Neuronal stem cell (in vitro differentiated cells): ENCODE measurements at regions not wholly inside any gene's neighbourhood (a gene's known extent, or its start where the extent isn't known, plus 50 kb on each side); places are given as distances from the start of the nearest gene placed in this dataset.

Experiments
- DNase-seq: peaks from one replicate; pipeline ENCODE4 v3.0.0-alpha.2; 2013; ENCODE audit warnings: low spot score
- H2AFZ ChIP-seq: one replicate; pipeline ENCODE4 v1.6.1; 2013; ENCODE audit warnings: mild to moderate bottlenecking, low read length, inconsistent platforms
- H2AK5ac ChIP-seq: 2 replicates; pipeline ENCODE4 v1.6.1; 2013; ENCODE audit warnings: low read depth, mild to moderate bottlenecking, inconsistent platforms, low read length, moderate library complexity, mixed read lengths
- H2BK120ac ChIP-seq: 2 replicates; pipeline ENCODE4 v1.6.1; 2013; ENCODE audit warnings: low read depth, mild to moderate bottlenecking, inconsistent platforms, low read length, moderate library complexity, mixed read lengths
- H2BK12ac ChIP-seq: one replicate; pipeline ENCODE4 v1.6.1; 2013; ENCODE audit warnings: low read length, inconsistent platforms
- H2BK15ac ChIP-seq: 2 replicates; pipeline ENCODE4 v1.6.1; 2013; ENCODE audit warnings: mild to moderate bottlenecking, low read length, inconsistent platforms, mixed read lengths
- H2BK5ac ChIP-seq: one replicate; pipeline ENCODE4 v1.6.1; 2013; ENCODE audit warnings: inconsistent platforms, mild to moderate bottlenecking, low read length, moderate library complexity
- H3K14ac ChIP-seq: one replicate; pipeline ENCODE4 v1.6.1; 2013; ENCODE audit warnings: low read length, inconsistent platforms
- H3K18ac ChIP-seq: 2 replicates; pipeline ENCODE4 v1.6.1; 2013; ENCODE audit warnings: low read length, inconsistent platforms
- H3K23ac ChIP-seq: 2 replicates; pipeline ENCODE4 v1.6.1; 2013; ENCODE audit warnings: low read depth, mild to moderate bottlenecking, mixed read lengths, low read length, inconsistent platforms; ENCODE audit not compliant: poor library complexity
- H3K27ac ChIP-seq: replicated peaks from 3 replicates; pipeline ENCODE4 v1.5.1; 2013; ENCODE audit warnings: low read length, inconsistent platforms
- H3K27me3 ChIP-seq, 3 experiments: 2 replicates each; pipeline ENCODE4 v1.6.1; 2013; ENCODE audit warnings: low read length in 3 of 3, mild to moderate bottlenecking in 2 of 3, inconsistent platforms in 1 of 3, low read depth in 1 of 3, mixed read lengths in 1 of 3, moderate library complexity in 1 of 3; ENCODE audit not compliant: control insufficient read depth in 3 of 3, insufficient read depth in 3 of 3
- H3K36me3 ChIP-seq, 2 donors: replicated peaks in 1 of 2; 2 replicates each; pipeline ENCODE4 v1.6.1; 2013; ENCODE audit warnings: low read length in 2 of 2; ENCODE audit not compliant: control insufficient read depth in 2 of 2, insufficient read depth in 2 of 2
- H3K4ac ChIP-seq: 2 replicates; pipeline ENCODE4 v1.6.1; 2013; ENCODE audit warnings: inconsistent platforms, mild to moderate bottlenecking, low read length, moderate library complexity
- H3K4me1 ChIP-seq, 2 donors: 1 replicate in 1 of 2; 2 replicates in 1 of 2; pipeline ENCODE4 v1.6.1; 2013; ENCODE audit warnings: low read length in 2 of 2, low read depth in 1 of 2; ENCODE audit not compliant: control insufficient read depth in 2 of 2, insufficient read depth in 1 of 2
- H3K4me2 ChIP-seq: one replicate; pipeline ENCODE4 v1.6.1; 2013; ENCODE audit warnings: mild to moderate bottlenecking, low read length, inconsistent platforms; ENCODE audit not compliant: insufficient read depth, poor library complexity, severe bottlenecking
- H3K4me3 ChIP-seq, 2 donors: 2 replicates each; pipeline ENCODE4 v1.5.1; 2013; ENCODE audit warnings: low read length in 2 of 2, mild to moderate bottlenecking in 2 of 2, inconsistent platforms in 1 of 2, moderate library complexity in 1 of 2
- H3K79me1 ChIP-seq: one replicate; pipeline ENCODE4 v1.6.1; 2013; ENCODE audit warnings: low read depth, mild to moderate bottlenecking, inconsistent platforms, low read length, moderate library complexity
- H3K9ac ChIP-seq: one replicate; pipeline ENCODE4 v1.6.1; 2013; ENCODE audit warnings: mild to moderate bottlenecking, low read depth, low read length, inconsistent platforms; ENCODE audit not compliant: poor library complexity
- H3K9me3 ChIP-seq, 2 donors: replicated peaks in 1 of 2; 2 replicates each; pipeline versions ENCODE3 to v1.6.1; 2013; ENCODE audit warnings: low read length in 2 of 2, mild to moderate bottlenecking in 2 of 2, inconsistent platforms in 1 of 2, low read depth in 1 of 2, mixed read lengths in 1 of 2, moderate library complexity in 1 of 2; ENCODE audit not compliant: control insufficient read depth in 2 of 2, insufficient read depth in 1 of 2
- H4K8ac ChIP-seq: one replicate; pipeline ENCODE4 v1.6.1; 2013; ENCODE audit warnings: low read depth, mild to moderate bottlenecking, inconsistent platforms, low read length, moderate library complexity
- H4K91ac ChIP-seq: one replicate; pipeline ENCODE4 v1.6.1; 2013; ENCODE audit warnings: low read length, low read depth, mild to moderate bottlenecking, inconsistent platforms; ENCODE audit not compliant: poor library complexity
- WGBS, 2 donors: extraction: QIAGEN DNeasy Blood & Tissue Kit; methylation state at CpG; one replicate each; pipeline ENCODE4 v1.1.7; 2013; ENCODE audit warnings: missing lambda C conversion rate in 2 of 2, mixed read lengths in 1 of 2; ENCODE audit not compliant: insufficient read length in 2 of 2, insufficient replicate concordance in 1 of 2; ENCODE audit errors: extremely low coverage in 2 of 2; 5-methylcytosine and 5-hydroxymethylcytosine counted together

- no peaks in the 10 kb centered on the region for H3K36me3 ChIP-seq
- no peak overlapping the region for H3K27ac ChIP-seq
- no peak overlapping the region for H2BK5ac ChIP-seq
- DNase-seq, result no peak
- H2AK5ac ChIP-seq, result no peak overlapping the region
- WGBS, 2 donors, result no CpG with 5 or more reads among the region's 6 CpGs
- no peaks in the 10 kb centered on the region for H3K4me1 ChIP-seq
- no peak overlapping the region for H2BK15ac ChIP-seq
- no peak overlapping the region for H3K14ac ChIP-seq
- no peaks in the 10 kb centered on the region for H3K79me1 ChIP-seq
- no peak overlapping the region for H2BK12ac ChIP-seq
- no peaks in the 10 kb centered on the region for H3K27me3 ChIP-seq
- no peaks in the 10 kb centered on the region for H3K9me3 ChIP-seq
- H4K8ac ChIP-seq, result no peak overlapping the region
- no peak overlapping the region for H4K91ac ChIP-seq
- peak overlapping the region; percentile 45 for H2AFZ ChIP-seq
- no peak overlapping the region for H3K4me3 ChIP-seq
- no peak overlapping the region for H3K9ac ChIP-seq
- no peak overlapping the region for H3K4ac ChIP-seq
- H2BK120ac ChIP-seq, result no peak overlapping the region
- H3K23ac ChIP-seq, result no peak overlapping the region
- no peak overlapping the region for H3K4me2 ChIP-seq
- H3K18ac ChIP-seq, result no peak overlapping the region
Observed at GRCh38 chr4:149923736-149924135, 108.1 kb upstream of the IQCM start.

- H4K91ac ChIP-seq, result no peak overlapping the region
- H3K14ac ChIP-seq, result no peak overlapping the region
- no peak overlapping the region for H3K4me2 ChIP-seq
- H3K9me3 ChIP-seq, result no peaks in the 10 kb centered on the region
- no peak overlapping the region for H2BK120ac ChIP-seq
- no peaks in the 10 kb centered on the region for H3K36me3 ChIP-seq
- H2BK15ac ChIP-seq, result no peak overlapping the region
- H3K79me1 ChIP-seq, result no peaks in the 10 kb centered on the region
- no CpG with 5 or more reads among the region's 3 CpGs for WGBS, 2 donors
- H3K4me1 ChIP-seq, result no peaks in the 10 kb centered on the region
- no peaks in the 10 kb centered on the region for H3K27me3 ChIP-seq
- H4K8ac ChIP-seq, result no peak overlapping the region
- no peak overlapping the region for H3K27ac ChIP-seq
- H2AK5ac ChIP-seq, result no peak overlapping the region
- no peak overlapping the region for H3K4ac ChIP-seq
- H3K23ac ChIP-seq, result no peak overlapping the region
- H2AFZ ChIP-seq, result no peak overlapping the region
- H2BK12ac ChIP-seq, result no peak overlapping the region
- H3K18ac ChIP-seq, result no peak overlapping the region
- H3K9ac ChIP-seq, result no peak overlapping the region
- no peak overlapping the region for H3K4me3 ChIP-seq
- no peak overlapping the region for H2BK5ac ChIP-seq
- DNase-seq, result no peak
Observed at GRCh38 chr4:149927514-149927913, 111.9 kb upstream of the IQCM start.

GRCh38 chr4:149928507-149928906, 112.9 kb upstream of the IQCM start:
- H3K18ac ChIP-seq, result no peak overlapping the region
- no CpG with 5 or more reads among the region's 1 CpG for WGBS, 2 donors

GRCh38 chr4:149931431-149931830, 115.8 kb upstream of the IQCM start:
- H3K4ac ChIP-seq, result no peak overlapping the region
- no peaks in the 10 kb centered on the region for H3K27me3 ChIP-seq
- H3K79me1 ChIP-seq, result no peaks in the 10 kb centered on the region
- no peak overlapping the region for H3K4me2 ChIP-seq
- no peak overlapping the region for H3K4me3 ChIP-seq
- no peak overlapping the region for H3K14ac ChIP-seq
- no peak overlapping the region for H2BK5ac ChIP-seq
- H3K36me3 ChIP-seq, result no peaks in the 10 kb centered on the region
- WGBS, 2 donors, result no CpG with 5 or more reads among the region's 2 CpGs
- H2BK120ac ChIP-seq, result no peak overlapping the region
- H3K9ac ChIP-seq, result no peak overlapping the region
- no peak overlapping the region for H3K27ac ChIP-seq
- no peak overlapping the region for H3K23ac ChIP-seq
- no peaks in the 10 kb centered on the region for H3K4me1 ChIP-seq
- no peak for DNase-seq
- no peak overlapping the region for H2AK5ac ChIP-seq
- no peak overlapping the region for H2BK12ac ChIP-seq
- no peaks in the 10 kb centered on the region for H3K9me3 ChIP-seq
- no peak overlapping the region for H2AFZ ChIP-seq
- no peak overlapping the region for H4K91ac ChIP-seq
- H4K8ac ChIP-seq, result no peak overlapping the region
- no peak overlapping the region for H3K18ac ChIP-seq
- no peak overlapping the region for H2BK15ac ChIP-seq

More at GRCh38 chr4:149928507-149928906, 112.9 kb upstream of the IQCM start:
- H4K8ac ChIP-seq, result no peak overlapping the region
- no peak overlapping the region for H3K9ac ChIP-seq
- no peaks in the 10 kb centered on the region for H3K79me1 ChIP-seq
- H2BK5ac ChIP-seq, result no peak overlapping the region
- DNase-seq, result no peak
- no peak overlapping the region for H4K91ac ChIP-seq
- no peak overlapping the region for H3K4me2 ChIP-seq
- no peak overlapping the region for H2AFZ ChIP-seq
- H3K27ac ChIP-seq, result no peak overlapping the region
- no peaks in the 10 kb centered on the region for H3K27me3 ChIP-seq
- no peak overlapping the region for H3K4me3 ChIP-seq
- H3K36me3 ChIP-seq, result no peaks in the 10 kb centered on the region
- H3K4me1 ChIP-seq, result no peaks in the 10 kb centered on the region
- no peak overlapping the region for H3K23ac ChIP-seq
- H2AK5ac ChIP-seq, result no peak overlapping the region
- H2BK12ac ChIP-seq, result no peak overlapping the region
- no peak overlapping the region for H3K4ac ChIP-seq
- H2BK120ac ChIP-seq, result no peak overlapping the region
- no peaks in the 10 kb centered on the region for H3K9me3 ChIP-seq
- H3K14ac ChIP-seq, result no peak overlapping the region
- no peak overlapping the region for H2BK15ac ChIP-seq
